CD4-positive, CD25-positive, alpha-beta regulatory T cell (primary cell): ENCODE measurements at regions not wholly inside any gene's neighbourhood (a gene's known extent, or its start where the extent isn't known, plus 50 kb on each side); places are given as distances from the start of the nearest gene placed in this dataset.

Source experiments
- ATAC-seq, 2 donors: fragments of 150-1000 bp; cut with Tn5 transposase; one replicate each; pipeline ENCODE4 v1.10.0; 2021; ENCODE audit warnings: low read depth in 2 of 2, moderate number of reproducible peaks in 2 of 2, moderate library complexity in 1 of 2
- DNase-seq, 3 donors: peaks; one replicate each; pipeline versions ENCODE4 v3.0.0 to v3.0.0-alpha.2; 2012 to 2022; ENCODE audit warnings: mixed read lengths in 1 of 3
- H3K27ac ChIP-seq: one replicate; pipeline ENCODE4 v1.7.0; 2013; ENCODE audit warnings: mild to moderate bottlenecking, low read length; ENCODE audit not compliant: insufficient read depth, poor library complexity, severe bottlenecking
- H3K27me3 ChIP-seq: one replicate; pipeline ENCODE4 v1.7.0; 2013; ENCODE audit warnings: low read length; ENCODE audit not compliant: control insufficient read depth, insufficient read depth
- H3K36me3 ChIP-seq: one replicate; pipeline ENCODE4 v1.7.0; 2013; ENCODE audit warnings: mild to moderate bottlenecking, low read length, moderate library complexity; ENCODE audit not compliant: control insufficient read depth, insufficient read depth
- H3K4me1 ChIP-seq: 2 replicates; pipeline ENCODE4 v1.7.0; 2013; ENCODE audit warnings: mild to moderate bottlenecking, low read length; ENCODE audit not compliant: insufficient read depth, control insufficient read depth, poor library complexity, severe bottlenecking
- H3K4me3 ChIP-seq: one replicate; pipeline ENCODE4 v1.7.0; 2013; ENCODE audit warnings: low read depth, mild to moderate bottlenecking, low read length, moderate library complexity
- H3K9me3 ChIP-seq, 2 experiments: 1 replicate in 1 of 2; 2 replicates in 1 of 2; pipeline ENCODE4 v1.7.0; 2013; ENCODE audit warnings: low read length in 2 of 2, mild to moderate bottlenecking in 1 of 2, moderate library complexity in 1 of 2; ENCODE audit not compliant: control insufficient read depth in 2 of 2
- H3K27ac Mint-ChIP-seq, 3 donors: one replicate each; pipeline ENCODE4 v1.8.0; 2020 to 2022; ENCODE audit warnings: mild to moderate bottlenecking in 3 of 3, mixed read lengths in 3 of 3, moderate library complexity in 2 of 3
- H3K27me3 Mint-ChIP-seq: one replicate; pipeline ENCODE4 v1.8.0; 2022; ENCODE audit warnings: mild to moderate bottlenecking, mixed read lengths
- H3K36me3 Mint-ChIP-seq: one replicate; pipeline ENCODE4 v1.8.0; 2020; ENCODE audit warnings: mixed read lengths
- H3K4me1 Mint-ChIP-seq, 4 donors: one replicate each; pipeline ENCODE4 v1.8.0; 2020 to 2022; ENCODE audit warnings: mixed read lengths in 4 of 4, mild to moderate bottlenecking in 1 of 4
- H3K4me3 Mint-ChIP-seq, 4 donors: one replicate each; pipeline ENCODE4 v1.8.0; 2020 to 2022; ENCODE audit warnings: mild to moderate bottlenecking in 4 of 4, mixed read lengths in 4 of 4, moderate library complexity in 3 of 4
- H3K9me3 Mint-ChIP-seq, 7 donors: one replicate each; pipeline ENCODE4 v1.8.0; 2020 to 2022; ENCODE audit warnings: mixed read lengths in 7 of 7, mild to moderate bottlenecking in 3 of 7, moderate library complexity in 2 of 7

DNA sequence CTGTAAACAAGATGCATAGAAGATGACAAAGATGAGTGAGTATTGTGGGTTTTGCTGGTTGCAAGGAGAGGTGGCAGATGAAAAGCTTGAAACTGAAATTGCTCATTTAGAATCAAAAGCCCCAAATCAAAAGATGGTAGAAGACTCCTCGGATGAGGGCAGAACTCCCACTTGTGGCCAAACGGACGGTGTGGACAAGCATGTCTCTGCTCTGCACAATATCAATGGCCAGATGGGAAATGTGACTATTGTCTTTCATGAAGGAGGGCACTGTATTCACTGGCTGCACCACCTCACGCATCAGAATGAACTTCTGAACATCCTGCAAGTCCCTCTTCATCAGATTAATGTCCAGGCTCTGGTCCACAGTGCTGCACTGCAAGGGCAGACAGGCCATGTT, 541.7 kb downstream of the MTRR start:
- H3K9me3 ChIP-seq: no peaks in the 10 kb centered on the region
- H3K4me3 ChIP-seq: no peak overlapping the region
- Mint-ChIP-seq H3K9me3 (peaks cover 0 to 6% (median 1%) of the 10 kb centered on the region in 7 donors), H3K36me3 (no peaks in the 10 kb centered on the region), H3K4me1 (peaks cover 0 to 2% (median 0%) of the 10 kb centered on the region in 4 donors), H3K27me3 (no peaks in the 10 kb centered on the region), H3K4me3 (no peak overlapping the region), H3K27ac (no peak overlapping the region)
- ATAC-seq (no peak), DNase-seq (no peak)
- no peaks in the 10 kb centered on the region for H3K27me3 ChIP-seq
- H3K27ac ChIP-seq: no peak overlapping the region
- H3K4me1 ChIP-seq: no peaks in the 10 kb centered on the region
- no peaks in the 10 kb centered on the region for H3K36me3 ChIP-seq

- no peak overlapping the region for H3K27ac ChIP-seq
- Mint-ChIP-seq H3K4me3 (no peak overlapping the region), H3K9me3 (peaks cover 0 to 9% (median 2%) of the 10 kb centered on the region in 7 donors), H3K36me3 (no peaks in the 10 kb centered on the region), H3K4me1 (peaks cover 0 to 2% (median 0%) of the 10 kb centered on the region in 4 donors), H3K27ac (no peak overlapping the region), H3K27me3 (no peaks in the 10 kb centered on the region)
- H3K4me3 ChIP-seq: no peak overlapping the region
- H3K36me3 ChIP-seq: no peaks in the 10 kb centered on the region
- DNase-seq: no peak
- no peak for ATAC-seq
- no peaks in the 10 kb centered on the region for H3K4me1 ChIP-seq
- H3K9me3 ChIP-seq: no peaks in the 10 kb centered on the region
- H3K27me3 ChIP-seq: no peaks in the 10 kb centered on the region
Measured at GRCh38 chr5:8413975-8414374, 545.0 kb downstream of the MTRR start.

DNA sequence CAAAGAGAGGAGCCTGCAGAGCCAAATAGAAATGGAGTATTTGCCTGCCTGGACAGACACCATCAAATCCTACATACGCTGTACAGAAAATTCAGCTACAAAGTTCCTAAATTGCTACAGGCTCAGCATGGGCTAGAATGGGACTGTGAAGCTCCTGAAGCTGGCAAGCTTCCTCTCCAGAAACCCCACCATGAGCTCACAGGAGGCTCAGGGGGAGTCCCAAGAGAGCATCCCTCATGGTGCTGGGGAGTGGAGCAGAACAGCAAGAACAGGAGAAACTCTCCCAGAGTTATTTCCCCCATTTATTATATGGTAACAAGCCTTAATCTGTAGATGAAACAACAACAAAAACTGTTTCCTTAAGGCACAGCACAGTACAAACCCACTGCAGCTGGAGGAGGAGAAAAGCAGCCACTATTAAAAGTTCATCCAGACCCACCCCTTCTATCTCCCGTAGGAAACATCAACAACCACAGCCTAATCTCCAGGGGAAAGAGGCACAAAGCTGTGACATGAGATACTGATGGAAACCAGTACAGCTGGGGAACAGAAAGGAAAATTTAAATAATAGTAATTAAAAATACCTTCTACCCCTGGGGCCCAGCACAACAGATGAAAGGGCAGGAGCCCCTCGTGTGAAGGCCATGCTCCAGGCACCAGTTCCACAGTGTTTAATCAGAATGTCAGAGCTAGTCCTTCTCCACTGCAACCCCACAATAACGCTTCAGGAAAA, 548.5 kb downstream of the MTRR start:
- ATAC-seq (no peak), DNase-seq (no peak)
- Histone ChIP-seq H3K9me3 (no peaks in the 10 kb centered on the region), H3K27me3 (no peaks in the 10 kb centered on the region), H3K27ac (no peak overlapping the region), H3K36me3 (no peaks in the 10 kb centered on the region), H3K4me1 (no peaks in the 10 kb centered on the region), H3K4me3 (no peak overlapping the region)
- Mint-ChIP-seq H3K9me3 (peaks cover 0 to 6% (median 1%) of the 10 kb centered on the region in 7 donors), H3K4me3 (no peak overlapping the region), H3K27me3 (no peaks in the 10 kb centered on the region), H3K36me3 (no peaks in the 10 kb centered on the region), H3K27ac (no peak overlapping the region), H3K4me1 (no peaks in the 10 kb centered on the region)

- Histone ChIP-seq H3K27ac (no peak overlapping the region), H3K4me3 (no peak overlapping the region)
- H3K4me1 Mint-ChIP-seq: no peaks in the 10 kb centered on the region
Measured at GRCh38 chr5:8418049-8418426, 549.1 kb downstream of the MTRR start.

DNA sequence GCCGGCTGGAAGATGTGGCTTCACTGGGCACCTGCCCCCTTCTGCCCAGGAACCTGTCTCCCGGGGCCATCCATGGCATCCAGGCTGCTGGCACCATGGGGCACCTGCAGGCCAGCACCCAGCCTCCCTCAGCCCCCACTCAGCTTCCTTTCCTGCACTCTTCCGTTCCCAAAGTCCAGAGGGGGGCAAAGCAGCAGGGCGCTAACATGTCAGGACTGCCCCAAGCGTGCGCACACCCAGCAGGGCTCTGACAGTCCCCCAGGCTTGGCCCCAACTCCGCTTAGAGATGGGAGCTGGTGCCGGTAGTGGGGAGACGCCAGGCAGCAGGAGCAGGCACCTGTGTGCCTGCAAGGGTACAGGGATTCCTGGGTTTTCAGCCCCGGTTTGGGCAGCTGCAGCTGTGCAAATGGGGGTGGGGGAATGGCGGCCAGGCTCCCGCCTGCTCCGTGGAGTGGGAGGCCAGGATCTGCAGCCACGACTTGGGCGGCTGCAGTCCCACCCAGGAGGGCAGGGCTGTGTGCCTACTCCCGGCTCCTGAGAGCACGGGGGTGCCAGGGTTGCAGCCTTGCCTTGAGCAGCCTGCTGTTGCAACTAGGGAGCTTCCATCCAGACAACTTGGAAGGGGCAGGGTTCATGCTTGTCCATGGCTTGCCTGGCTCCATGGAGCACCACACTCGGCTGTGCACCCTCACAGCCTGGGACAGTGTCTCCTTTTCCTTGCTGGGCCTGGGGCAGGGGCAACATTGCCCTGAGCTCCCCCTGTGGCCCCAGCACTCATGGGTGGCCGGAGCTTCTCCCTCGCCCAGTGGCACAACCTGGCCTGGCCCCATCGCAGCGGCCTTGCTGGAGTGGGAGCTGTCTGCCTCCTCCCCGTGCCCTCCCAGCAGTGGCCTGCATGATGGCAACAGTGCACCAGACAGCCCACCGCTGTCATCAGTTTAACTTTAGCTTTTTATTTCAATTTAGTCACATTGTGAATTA, 561.1 kb downstream of the MTRR start:
- ATAC-seq: no peak
- Mint-ChIP-seq H3K4me3 (no peak overlapping the region), H3K27ac (no peak overlapping the region), H3K27me3 (no peaks in the 10 kb centered on the region), H3K9me3 (peaks cover 0 to 8% (median 2%) of the 10 kb centered on the region in 7 donors), H3K36me3 (no peaks in the 10 kb centered on the region), H3K4me1 (no peaks in the 10 kb centered on the region)
- Histone ChIP-seq H3K27me3 (no peaks in the 10 kb centered on the region), H3K4me3 (no peak overlapping the region), H3K27ac (no peak overlapping the region), H3K4me1 (no peaks in the 10 kb centered on the region), H3K9me3 (peaks cover 0 to 4% of the 10 kb centered on the region in 2 experiments), H3K36me3 (no peaks in the 10 kb centered on the region)
- DNase-seq: no peak

More at GRCh38 chr5:8418049-8418426, 549.1 kb downstream of the MTRR start:
- Mint-ChIP-seq H3K4me3 (no peak overlapping the region), H3K9me3 (peaks cover 0 to 6% (median 2%) of the 10 kb centered on the region in 7 donors), H3K27ac (no peak overlapping the region), H3K27me3 (no peaks in the 10 kb centered on the region), H3K36me3 (no peaks in the 10 kb centered on the region)
- Histone ChIP-seq H3K4me1 (no peaks in the 10 kb centered on the region), H3K27me3 (no peaks in the 10 kb centered on the region), H3K36me3 (no peaks in the 10 kb centered on the region), H3K9me3 (no peaks in the 10 kb centered on the region)
- no peak for ATAC-seq
- no peak for DNase-seq

DNA sequence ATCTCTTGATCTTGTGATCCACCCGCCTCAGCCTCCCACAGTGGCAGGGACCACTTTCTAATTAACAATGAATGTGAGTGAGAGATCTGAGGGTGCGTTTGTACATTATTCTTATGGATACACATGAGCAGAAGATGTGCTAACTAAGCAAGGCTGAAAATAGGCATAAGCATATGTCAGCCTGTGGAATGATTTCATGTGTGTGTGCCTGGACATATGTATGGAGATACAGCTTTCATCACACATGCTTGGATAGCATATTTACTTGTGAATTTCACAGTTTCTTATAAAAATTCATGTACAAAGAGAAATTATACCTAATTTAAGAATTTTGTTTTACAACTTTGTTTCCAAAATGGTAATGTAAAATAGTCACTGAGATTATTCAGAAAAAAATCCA, 565.6 kb downstream of the MTRR start:
- no peaks in the 10 kb centered on the region for H3K27me3 Mint-ChIP-seq
- H3K4me3 Mint-ChIP-seq: no peak overlapping the region
- H3K36me3 Mint-ChIP-seq: peaks cover 8% of the 10 kb centered on the region
- Histone ChIP-seq H3K4me3 (no peak overlapping the region), H3K9me3 (no peaks in the 10 kb centered on the region), H3K27me3 (no peaks in the 10 kb centered on the region), H3K4me1 (no peaks in the 10 kb centered on the region), H3K27ac (no peak overlapping the region), H3K36me3 (no peaks in the 10 kb centered on the region)
- H3K27ac Mint-ChIP-seq: no peak overlapping the region
- H3K4me1 Mint-ChIP-seq: no peaks in the 10 kb centered on the region
- peaks cover 0 to 4% (median 0%) of the 10 kb centered on the region in 7 donors for H3K9me3 Mint-ChIP-seq
- DNase-seq: no peak
- ATAC-seq: no peak

DNA sequence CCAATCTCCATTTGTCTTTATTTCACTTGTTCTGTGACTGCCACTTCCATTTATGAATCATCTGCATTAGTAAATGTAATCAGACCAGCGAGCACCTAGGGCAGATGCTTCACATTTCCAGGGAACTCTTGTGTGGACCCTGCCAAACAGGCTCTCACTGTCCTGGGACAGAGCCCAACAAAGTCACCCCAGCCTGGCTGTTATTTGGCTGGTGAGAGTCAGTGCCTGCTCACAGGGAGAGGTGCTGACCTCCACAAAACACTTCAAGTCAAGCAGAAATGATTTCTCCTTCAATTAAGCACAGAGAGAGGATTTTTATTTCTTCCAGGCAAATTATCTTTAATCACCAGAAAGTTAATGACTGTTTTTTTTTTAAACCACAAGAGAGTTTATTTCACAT, 568.0 kb downstream of the MTRR start:
- Mint-ChIP-seq H3K4me3 (no peak overlapping the region), H3K9me3 (peaks cover 0 to 7% (median 1%) of the 10 kb centered on the region in 7 donors), H3K27ac (no peak overlapping the region), H3K4me1 (no peaks in the 10 kb centered on the region), H3K27me3 (no peaks in the 10 kb centered on the region), H3K36me3 (peaks cover 8% of the 10 kb centered on the region)
- ATAC-seq: no peak
- DNase-seq: no peak
- Histone ChIP-seq H3K27ac (no peak overlapping the region), H3K4me3 (no peak overlapping the region), H3K27me3 (no peaks in the 10 kb centered on the region), H3K9me3 (no peaks in the 10 kb centered on the region), H3K36me3 (no peaks in the 10 kb centered on the region), H3K4me1 (no peaks in the 10 kb centered on the region)
